GM12872 (cell line): ENCODE measurements at regions not wholly inside any gene's neighbourhood (a gene's known extent, or its start where the extent isn't known, plus 50 kb on each side); places are given as distances from the start of the nearest gene placed in this dataset.

ENCODE experiments used
- CTCF ChIP-seq: IDR thresholded peaks from 3 replicates; pipeline ENCODE4 v1.5.1; 2011; ENCODE audit warnings: low read depth, mild to moderate bottlenecking, low read length, moderate library complexity; ENCODE audit not compliant: insufficient read depth

GRCh38 chr2:62297624-62298010 is 101.7 kb downstream of the B3GNT2 start:
- TF ChIP-seq CTCF = 0 out of 3 replicates have a peak, but pooled peaks have one; percentile 14

GRCh38 chr2:62296832-62297623 is 101.1 kb downstream of the B3GNT2 start:
- no peak for TF ChIP-seq CTCF

GRCh38 chr2:62296034-62296831 is 100.3 kb downstream of the B3GNT2 start:
- TF ChIP-seq CTCF = no peak

GRCh38 chr2:62293490-62294271 is 97.8 kb downstream of the B3GNT2 start:
- TF ChIP-seq CTCF = no peak

GRCh38 chr2:62293151-62293489 is 97.2 kb downstream of the B3GNT2 start:
- no peak for TF ChIP-seq CTCF

- no peak for TF ChIP-seq CTCF
These were observed 96.3 kb downstream of the B3GNT2 start for GRCh38 chr2:62292190-62292589.
